Lung microvascular endothelial cell (primary cell): ENCODE measurements at regions not wholly inside any gene's neighbourhood (a gene's known extent, or its start where the extent isn't known, plus 50 kb on each side); places are given as distances from the start of the nearest gene placed in this dataset.

Experiments used
- DNase-seq, 2 donors: peaks; one replicate each; pipeline versions ENCODE4 v3.0.0 to v3.0.0-alpha.2; 2010; ENCODE audit warnings: low read depth in 2 of 2

- no peak for DNase-seq
Measured at GRCh38 chr9:86730163-86730928, 217.0 kb downstream of the GAS1 start.

GRCh38 chr9:86724529-86724928 is 222.8 kb downstream of the GAS1 start:
- DNase-seq = no peak

GRCh38 chr9:86723346-86723745 is 224.0 kb downstream of the GAS1 start:
- no peak for DNase-seq

GRCh38 chr9:86722706-86723075 is 224.6 kb downstream of the GAS1 start:
- no peak for DNase-seq

DNA sequence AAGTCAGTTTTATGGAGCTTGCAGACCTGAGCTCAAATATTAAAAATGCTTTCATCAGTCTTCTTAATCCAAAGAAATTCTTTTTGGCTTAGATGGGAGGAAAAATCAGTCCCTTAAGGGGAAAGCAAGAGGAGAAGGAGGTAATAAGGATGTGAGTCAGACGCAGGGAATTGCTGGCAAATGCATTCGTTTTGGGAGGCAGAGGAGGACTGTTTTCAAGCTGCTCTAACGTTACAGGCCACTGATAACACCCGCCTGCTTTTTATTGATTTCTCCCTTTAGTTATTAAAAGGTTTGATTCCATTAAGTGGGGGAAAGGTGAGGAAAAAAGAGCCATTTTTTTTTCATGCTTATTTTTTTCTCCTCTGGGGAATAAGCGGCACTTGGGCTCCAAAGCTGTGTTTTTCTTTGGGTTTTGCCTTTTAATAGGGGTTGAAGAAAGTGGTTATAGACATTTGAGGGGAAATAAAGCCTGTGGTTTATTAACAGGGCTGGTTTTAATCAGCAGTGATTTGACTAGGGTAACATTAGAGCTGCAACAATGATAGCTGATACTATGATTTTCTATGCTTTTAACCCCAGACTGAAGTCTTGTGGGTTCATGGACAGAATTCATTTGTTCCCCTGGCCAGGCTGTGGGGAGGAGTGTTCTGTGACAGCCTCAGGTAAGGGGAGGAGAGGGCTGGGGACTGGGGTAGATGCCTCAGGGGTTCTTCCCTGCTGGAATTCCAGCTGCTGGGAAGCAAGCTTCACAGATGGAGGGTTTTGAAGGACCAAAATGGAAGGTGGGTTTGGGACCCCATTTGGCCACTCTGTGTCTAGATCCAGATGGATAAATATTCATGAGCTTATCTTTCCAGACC is 225.2 kb downstream of the GAS1 start:
- no peak for DNase-seq

DNA sequence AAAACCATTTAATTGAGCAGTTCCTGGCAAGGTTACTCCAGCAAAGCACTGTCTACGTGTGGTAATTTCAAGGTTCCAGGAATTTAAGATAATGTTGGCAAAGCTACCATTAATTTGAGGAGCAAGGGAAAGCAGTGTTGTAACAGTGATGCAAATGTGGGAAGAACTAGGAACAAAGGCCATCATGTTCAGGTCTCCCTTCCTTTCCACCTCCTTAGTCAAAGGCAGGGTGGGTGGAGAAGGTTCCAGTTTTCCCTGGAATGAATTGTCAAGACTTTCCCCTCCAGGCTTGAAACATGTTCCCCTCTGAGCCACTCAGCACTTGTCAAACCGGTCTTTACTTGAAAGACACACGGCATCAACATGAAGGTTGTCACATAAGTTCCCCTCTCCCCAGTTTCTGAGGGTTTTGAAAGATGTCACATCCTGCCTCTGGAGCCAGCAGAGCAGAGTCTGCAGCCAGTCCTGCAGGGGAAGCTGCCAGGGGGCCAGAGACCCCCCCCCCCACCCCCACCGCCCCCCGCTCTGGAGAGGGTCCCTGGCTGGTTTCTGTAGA is 226.0 kb downstream of the GAS1 start:
- DNase-seq = no peak

DNA sequence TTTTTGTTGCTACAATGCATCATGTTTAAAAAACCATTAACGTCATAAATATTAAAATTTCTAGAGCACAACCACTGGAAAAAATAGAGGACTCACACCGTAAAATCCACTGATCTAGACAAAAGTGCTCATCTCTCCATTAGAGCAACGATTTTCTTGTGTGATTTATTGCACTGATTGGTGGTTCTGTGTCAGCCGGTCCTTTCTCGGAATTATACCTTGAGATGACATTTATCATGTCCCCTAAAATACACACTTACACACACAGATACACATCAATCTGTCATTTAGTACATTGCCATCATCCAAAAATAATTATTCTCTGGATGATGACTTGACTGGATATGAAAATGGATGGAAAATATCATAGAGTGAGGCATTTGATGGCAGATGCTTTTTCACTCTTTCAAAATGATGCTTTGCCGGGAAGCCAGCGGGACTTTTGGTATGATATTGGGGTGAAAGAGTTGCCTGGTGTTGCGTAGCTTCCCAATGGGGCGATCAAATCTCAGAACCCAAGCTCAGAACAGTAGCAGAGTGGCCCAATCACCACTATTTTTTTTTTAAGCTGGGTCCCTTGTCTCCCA is 226.6 kb downstream of the GAS1 start:
- no peak for DNase-seq

- DNase-seq = no peak
Measured at GRCh38 chr9:86718388-86719049, 228.8 kb downstream of the GAS1 start.

DNA sequence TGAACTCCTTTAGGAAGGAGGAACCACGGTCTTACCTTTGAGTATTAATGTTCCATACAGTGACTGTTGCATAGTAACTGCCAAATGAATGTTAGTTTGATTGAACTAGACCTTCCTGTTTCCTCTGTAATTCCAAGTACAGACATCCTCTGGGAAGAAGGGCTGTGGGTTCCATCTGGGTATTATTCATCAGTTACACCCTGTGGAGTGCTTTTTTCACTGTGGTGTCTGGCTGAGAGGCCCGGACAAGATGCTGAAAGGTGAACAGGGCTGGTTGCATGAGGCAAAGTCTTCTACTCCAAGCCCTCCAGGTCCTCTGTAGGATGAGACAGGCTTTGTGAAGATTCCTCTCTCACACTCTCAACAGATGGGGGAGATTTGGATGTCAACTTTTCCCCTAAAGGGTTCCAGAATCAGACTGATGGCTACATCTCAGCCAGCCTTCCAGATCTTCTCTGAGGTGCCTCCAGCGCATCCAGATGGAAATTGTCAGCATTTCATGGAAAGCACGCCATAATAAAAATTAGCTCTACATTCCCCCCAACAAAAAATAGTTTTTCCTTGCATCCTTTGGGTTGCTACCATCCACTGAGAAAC is 230.9 kb downstream of the GAS1 start:
- DNase-seq = no peak

DNA sequence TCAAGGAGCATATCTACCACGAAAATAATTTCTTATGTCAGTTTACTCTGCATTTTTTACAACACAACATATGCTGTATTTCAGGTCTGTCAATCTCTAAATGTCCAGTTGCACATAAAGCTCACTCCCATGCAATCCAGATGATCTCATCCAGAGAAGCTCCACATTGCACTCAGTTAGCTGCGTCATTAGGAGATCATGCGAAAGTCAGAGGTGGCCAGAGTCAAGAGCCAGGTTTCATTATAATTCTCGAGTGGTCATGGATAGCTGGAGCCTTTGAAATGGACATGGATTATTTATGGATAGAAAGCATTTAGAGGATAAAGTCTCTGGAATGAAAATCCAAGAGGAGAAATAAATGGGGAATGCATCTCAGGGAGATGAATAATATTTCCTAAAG is 232.3 kb downstream of the GAS1 start:
- no peak for DNase-seq

GRCh38 chr9:86713970-86714369 is 233.3 kb downstream of the GAS1 start:
- DNase-seq = no peak

GRCh38 chr9:86713470-86713869 is 233.8 kb downstream of the GAS1 start:
- DNase-seq = no peak

- DNase-seq = no peak
Measured at GRCh38 chr9:86708918-86709835, 238.1 kb downstream of the GAS1 start.

DNA sequence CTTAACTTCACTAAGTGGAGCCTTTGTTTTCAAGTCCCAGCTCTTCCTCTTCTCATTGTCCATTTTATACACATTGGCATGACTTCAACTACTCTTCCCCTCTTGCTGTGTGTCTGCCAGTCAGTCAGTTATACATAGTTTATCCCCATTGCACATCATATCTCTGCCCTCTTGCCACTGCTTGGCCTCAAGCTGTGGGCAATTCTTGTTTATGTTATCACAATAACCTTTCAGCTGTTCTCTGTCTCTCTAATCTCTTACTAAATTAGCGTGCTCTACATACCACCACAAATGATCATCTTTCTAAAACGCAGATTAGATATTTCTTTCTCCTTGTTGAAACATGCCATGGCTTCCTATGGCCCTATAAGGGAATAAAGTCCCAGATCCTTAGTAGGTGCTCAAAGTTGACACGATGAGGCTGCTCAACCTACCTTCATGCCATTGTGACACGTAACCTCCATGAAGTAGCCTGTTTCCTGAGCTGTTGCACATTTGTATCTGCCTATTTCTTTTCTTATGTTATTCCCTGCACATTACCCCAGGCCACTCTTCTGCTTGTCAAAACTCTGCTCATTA is 239.3 kb downstream of the GAS1 start:
- DNase-seq = no peak

DNA sequence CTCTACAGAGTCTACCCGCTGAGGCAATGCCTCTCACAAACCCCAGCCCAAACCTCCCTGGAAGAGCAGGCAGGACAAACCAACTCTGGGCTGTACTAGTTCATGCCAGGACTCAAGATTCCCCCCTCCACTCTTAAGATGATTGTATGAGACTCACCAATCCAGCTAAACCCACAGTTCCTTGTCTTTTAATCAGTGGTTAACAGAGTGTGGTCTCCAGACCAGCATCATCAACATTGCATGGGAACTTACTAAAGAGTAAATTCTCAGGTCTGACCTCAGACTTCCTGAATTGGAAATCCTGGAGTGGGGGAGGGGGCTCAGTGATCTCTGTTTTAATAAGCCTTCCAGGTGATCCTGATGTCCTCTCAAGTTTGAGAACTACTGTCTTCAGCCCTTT is 240.9 kb downstream of the GAS1 start:
- DNase-seq = no peak

DNA sequence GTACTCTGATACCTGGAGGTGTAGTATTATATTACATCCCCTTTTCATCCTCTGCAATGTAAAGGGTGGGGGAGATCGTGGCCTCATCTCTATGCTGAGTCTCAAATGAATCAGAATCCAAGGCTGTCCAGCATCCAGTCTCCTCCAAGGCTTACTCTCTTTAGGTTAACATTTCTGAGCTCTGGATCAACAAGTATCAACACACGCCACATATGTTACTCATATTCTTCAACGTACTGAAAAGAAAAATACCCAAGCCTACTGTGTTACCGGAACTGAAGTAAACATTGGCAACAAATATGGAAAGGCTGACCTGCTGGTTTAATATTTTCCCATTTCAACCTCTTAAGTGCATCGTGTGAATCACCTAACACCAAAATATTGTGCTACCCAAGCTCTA is 241.8 kb downstream of the GAS1 start:
- no peak for DNase-seq

GRCh38 chr9:86703346-86703745 is 244.0 kb downstream of the GAS1 start:
- DNase-seq = no peak

GRCh38 chr9:86700629-86701028 is 246.7 kb downstream of the GAS1 start:
- DNase-seq = peak in 1 of 2 donors; percentile 5

DNA sequence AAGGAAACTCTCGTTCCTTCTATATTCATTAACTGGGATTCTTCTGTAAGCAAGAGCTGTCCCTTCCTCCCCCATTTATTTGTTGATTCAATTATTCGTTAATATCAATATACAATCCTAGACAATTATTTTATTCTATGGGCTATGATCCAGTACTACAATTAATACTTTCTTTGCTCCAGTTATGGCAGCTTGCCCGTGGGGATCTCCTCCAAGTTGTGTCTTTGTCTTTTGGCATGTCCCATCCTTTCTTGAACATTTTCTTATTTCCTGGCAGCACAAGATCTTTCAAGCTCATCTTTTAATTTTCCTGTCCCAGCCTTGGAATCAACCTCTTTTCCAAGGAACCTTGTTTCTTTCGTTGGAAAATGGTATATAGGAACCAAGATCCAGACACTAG is 249.3 kb downstream of the GAS1 start:
- no peak for DNase-seq

GRCh38 chr9:86697213-86697612 is 250.1 kb downstream of the GAS1 start:
- DNase-seq = no peak
